NB4 (cell line): ENCODE measurements at regions not wholly inside any gene's neighbourhood (a gene's known extent, or its start where the extent isn't known, plus 50 kb on each side); places are given as distances from the start of the nearest gene placed in this dataset.
A peak's percentile ranks its signal among the peaks of the same experiment; 100 is the strongest.

Experiments
- DNase-seq: peaks from one replicate; pipeline ENCODE4 v3.0.0; 2010; ENCODE audit warnings: low read depth
- H3K4me3 ChIP-seq: one replicate; pipeline ENCODE4 v1.5.1; 2011; ENCODE audit warnings: mild to moderate bottlenecking, low read depth, low read length, moderate library complexity
- CTCF ChIP-seq: IDR thresholded peaks from one replicate; pipeline ENCODE4 v1.5.1; 2012; ENCODE audit warnings: low read depth, low read length
- MAX ChIP-seq: IDR thresholded peaks from 2 replicates; pipeline ENCODE4 v1.6.1; 2011; ENCODE audit warnings: low read depth, low read length
- MYC ChIP-seq: IDR thresholded peaks from 2 replicates; pipeline ENCODE4 v1.6.1; 2011; ENCODE audit warnings: low read depth, low read length
- POLR2A ChIP-seq: IDR thresholded peaks from 2 replicates; pipeline ENCODE4 v1.6.1; 2011; ENCODE audit warnings: mild to moderate bottlenecking; ENCODE audit not compliant: insufficient read length; ENCODE audit errors: extremely low read depth

DNA sequence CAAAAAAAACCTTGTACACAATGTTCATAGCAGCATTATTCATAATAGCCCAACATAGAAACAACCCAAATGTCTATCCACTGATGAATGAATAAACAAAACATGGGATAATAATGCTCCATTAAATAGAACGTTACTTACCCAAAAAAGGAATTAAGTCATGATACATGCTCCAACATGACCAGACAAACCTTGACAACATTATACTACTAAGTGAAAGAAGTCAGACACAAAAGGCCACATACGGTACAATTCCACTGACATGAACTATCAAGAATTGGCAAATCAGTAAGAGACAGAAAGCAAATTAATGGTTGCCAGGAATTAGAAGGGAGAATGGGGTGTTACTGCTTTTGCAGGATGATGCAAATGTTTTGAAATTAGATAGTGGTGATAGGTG, 193.8 kb upstream of the SHISA6 start:
- TF ChIP-seq POLR2A, result no peak
- TF ChIP-seq MYC, result no peak
- TF ChIP-seq MAX, result no peak
- TF ChIP-seq CTCF, result no peak
- no peak overlapping the region for H3K4me3 ChIP-seq
- no peak for DNase-seq

DNA sequence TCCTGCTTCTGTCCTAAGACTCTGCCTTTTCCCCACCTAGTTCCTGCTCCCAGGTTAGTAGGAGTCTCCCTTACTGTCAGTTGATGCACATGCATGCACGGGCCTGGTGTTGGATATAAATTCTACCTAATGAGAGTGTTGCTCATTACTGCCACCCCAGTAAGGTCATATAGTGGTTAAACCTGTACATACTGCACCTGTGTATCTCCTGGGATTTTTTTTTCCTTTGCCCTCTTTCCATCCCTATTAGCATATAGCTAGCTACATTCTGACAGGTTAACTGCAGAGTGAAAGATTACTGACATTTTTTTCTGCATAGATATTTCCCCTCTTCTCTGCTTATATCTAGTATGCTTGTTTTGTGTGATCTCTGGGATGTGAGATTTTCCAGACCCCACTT, 201.5 kb upstream of the PIRT start:
- no peak for DNase-seq
- no peak for TF ChIP-seq MAX
- TF ChIP-seq MYC, result no peak
- TF ChIP-seq CTCF, result no peak
- TF ChIP-seq POLR2A, result no peak
- no peak overlapping the region for H3K4me3 ChIP-seq

GRCh38 chr17:11035681-11036080, 197.8 kb upstream of the PIRT start:
- no peak for DNase-seq
- TF ChIP-seq MYC (no peak), POLR2A (no peak), MAX (no peak)
- no peak overlapping the region for H3K4me3 ChIP-seq

DNA sequence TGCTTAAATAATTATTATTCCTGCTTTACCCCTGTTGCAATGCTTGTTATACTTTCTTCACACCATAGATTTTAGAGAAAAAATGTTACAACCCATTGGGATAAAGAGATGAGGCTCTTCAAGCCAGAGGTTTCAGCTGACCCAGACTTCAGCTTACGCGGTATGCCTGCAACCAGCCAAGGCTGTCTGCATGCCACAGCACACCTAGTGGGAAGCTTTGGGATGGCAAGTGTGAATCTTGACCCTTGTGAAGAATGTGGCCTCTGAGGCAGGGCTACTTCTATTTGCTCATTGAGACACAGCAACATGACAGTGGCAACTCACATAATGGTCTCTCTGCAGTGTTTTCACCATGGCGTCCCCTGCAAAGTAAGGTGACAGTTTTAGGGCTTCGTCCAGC, 193.9 kb upstream of the PIRT start:
- peak; percentile 11 for DNase-seq
- H3K4me3 ChIP-seq, result no peak overlapping the region
- no peak for TF ChIP-seq POLR2A
- no peak for TF ChIP-seq MYC
- peak; percentile 50 for TF ChIP-seq CTCF
- no peak for TF ChIP-seq MAX

DNA sequence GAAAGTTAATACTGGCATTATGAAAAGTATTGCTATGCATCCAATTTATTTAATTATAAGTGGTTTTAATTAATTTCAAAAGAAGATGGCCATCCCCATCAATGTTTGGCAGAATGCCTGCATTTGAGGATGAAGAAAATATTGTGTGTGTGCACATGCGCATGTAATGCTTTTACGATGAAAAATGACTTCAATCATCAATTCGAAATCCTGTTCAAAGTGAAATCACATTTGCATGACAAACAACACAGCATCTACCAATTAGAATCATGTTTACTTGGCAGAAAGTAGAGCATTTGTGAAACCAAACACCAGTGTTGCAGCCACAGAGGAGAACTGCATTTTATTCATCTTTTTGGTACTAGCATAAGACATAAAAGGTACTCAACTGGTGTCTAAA, 191.9 kb upstream of the PIRT start:
- TF ChIP-seq CTCF, result no peak
- no peak for TF ChIP-seq MYC
- TF ChIP-seq MAX, result no peak
- no peak for TF ChIP-seq POLR2A
- no peak for DNase-seq
- no peak overlapping the region for H3K4me3 ChIP-seq

GRCh38 chr17:11028349-11028748, 190.5 kb upstream of the PIRT start:
- no peak for DNase-seq
- H3K4me3 ChIP-seq, result no peak overlapping the region
- TF ChIP-seq MYC (no peak), MAX (no peak)

DNA sequence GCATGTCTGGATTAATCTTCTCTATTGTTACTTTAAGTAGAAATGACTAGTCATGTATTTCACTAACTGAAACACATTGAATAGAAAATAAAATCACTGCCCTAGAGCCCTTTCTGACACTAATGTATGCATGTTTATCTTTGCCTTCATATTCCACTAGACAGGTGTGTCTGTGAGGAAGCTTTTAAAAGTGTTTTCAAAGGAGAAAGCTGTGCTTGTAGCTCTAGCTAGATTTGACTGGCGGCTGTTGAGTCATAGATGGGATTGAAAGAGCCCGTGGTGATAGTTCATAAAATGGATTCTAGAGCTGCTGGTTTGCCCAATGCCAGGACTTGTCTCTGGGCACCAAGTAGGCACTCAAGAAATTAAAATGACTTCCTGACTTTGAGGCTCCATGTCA, 189.0 kb upstream of the PIRT start:
- TF ChIP-seq POLR2A (no peak), CTCF (no peak), MYC (no peak), MAX (no peak)
- H3K4me3 ChIP-seq, result no peak overlapping the region
- DNase-seq, result no peak
